Endothelial cell of umbilical vein (primary cell): ENCODE measurements at regions not wholly inside any gene's neighbourhood (a gene's known extent, or its start where the extent isn't known, plus 50 kb on each side); places are given as distances from the start of the nearest gene placed in this dataset.
"Not testable (repeated sequence)": the region's sequence is repeated elsewhere in the genome, so short reads cannot be mapped to it uniquely, and the experiment has no call there.

Experiments used
- BruUV-seq: library from RNA; stranded (reverse); fragments of 400-500 nt; replicated peaks from 2 replicates; lab custom pipeline; 2021; lab: Mats Ljungman, UMichigan
- CTCF ChIA-PET: fragments of 300-600, 350-600 bp; sonication (Branson Sonifier 250); formaldehyde crosslinking; loops from one replicate; lab custom pipeline; 2021; ENCODE audit warnings: antibody characterized with exemption, inconsistent platforms; lab: Charles Lee
- POLR2A ChIA-PET: fragments of 300-600, 350-600 bp; sonication (Branson Sonifier 250); formaldehyde crosslinking; loops from one replicate; lab custom pipeline; 2021; ENCODE audit warnings: antibody characterized with exemption, inconsistent platforms; lab: Charles Lee
- DNase-seq: peaks from one replicate; pipeline ENCODE4 v3.0.0-alpha.2; 2011; ENCODE audit warnings: low read depth, low spot score
- FAIRE-seq: peaks from 2 replicates; lab custom pipeline; 2011; peaks lifted over from hg19 to GRCh38; lab: Jason Lieb, UNC
- H2AFZ ChIP-seq: 2 replicates; pipeline ENCODE4 v1.6.0; 2012; ENCODE audit warnings: low read depth, low read length, control low read depth, inconsistent platforms
- H3K27ac ChIP-seq: 2 replicates; pipeline ENCODE4 v1.5.1; 2011; ENCODE audit warnings: low read depth, mild to moderate bottlenecking, control low read depth, low read length, moderate library complexity; ENCODE audit not compliant: insufficient read depth
- H3K27me3 ChIP-seq, 2 experiments: 2 replicates each; pipeline versions ENCODE4 v1.6.0 to v1.6.1; 2011; ENCODE audit warnings: low read length in 2 of 2, mixed read lengths in 1 of 2; ENCODE audit not compliant: control insufficient read depth in 2 of 2, insufficient read depth in 2 of 2
- H3K36me3 ChIP-seq, 2 experiments: 2 replicates in 1 of 2; 3 replicates in 1 of 2; pipeline ENCODE4 v1.5.1; 2011; ENCODE audit warnings: low read length in 2 of 2, mild to moderate bottlenecking in 1 of 2, moderate library complexity in 1 of 2; ENCODE audit not compliant: control insufficient read depth in 2 of 2, insufficient read depth in 2 of 2; ENCODE audit errors: extremely low read depth in 1 of 2
- H3K4me1 ChIP-seq: 3 replicates; pipeline ENCODE4 v1.5.1; 2011; ENCODE audit warnings: mild to moderate bottlenecking, low read length; ENCODE audit not compliant: control insufficient read depth, insufficient read depth; ENCODE audit errors: extremely low read depth
- H3K4me2 ChIP-seq: 2 replicates; pipeline ENCODE4 v1.6.1; 2011; ENCODE audit warnings: low read length, control low read depth, mixed read lengths; ENCODE audit not compliant: insufficient read depth
- H3K4me3 ChIP-seq, 3 experiments: fragments of 200-600 bp in 1 of 3; sonication (generic), shearing (Covaris generic) in 1 of 3; replicated peaks in 1 of 3; 2 replicates each; pipeline ENCODE4 v1.5.1; 2011 to 2016; ENCODE audit warnings: control low read depth in 3 of 3, low read length in 3 of 3, mild to moderate bottlenecking in 2 of 3, inconsistent platforms in 1 of 3, low read depth in 1 of 3, moderate library complexity in 1 of 3; ENCODE audit not compliant: insufficient read depth in 1 of 3
- H3K79me2 ChIP-seq: 2 replicates; pipeline ENCODE4 v1.6.0; 2012; ENCODE audit warnings: low read length, inconsistent platforms; ENCODE audit not compliant: control insufficient read depth, insufficient read depth
- H3K9ac ChIP-seq: replicated peaks from 2 replicates; pipeline ENCODE3; 2011; ENCODE audit warnings: low read length, control low read depth; ENCODE audit not compliant: insufficient read depth; ENCODE audit errors: extremely low read depth
- H3K9me1 ChIP-seq: replicated peaks from 3 replicates; pipeline ENCODE4 v1.6.0; 2011; ENCODE audit warnings: mild to moderate bottlenecking, low read length; ENCODE audit not compliant: control insufficient read depth, insufficient read depth; ENCODE audit errors: extremely low read depth
- H3K9me3 ChIP-seq: replicated peaks from 2 replicates; pipeline ENCODE4 v1.5.1; 2012; ENCODE audit warnings: low read length, inconsistent platforms; ENCODE audit not compliant: control insufficient read depth, insufficient read depth
- H4K20me1 ChIP-seq: replicated peaks from 2 replicates; pipeline ENCODE3; 2011; ENCODE audit warnings: mild to moderate bottlenecking, low read length; ENCODE audit not compliant: control insufficient read depth, insufficient read depth; ENCODE audit errors: extremely low read depth
- CTCF ChIP-seq, 2 donors: IDR thresholded peaks; 1 replicate in 1 of 2; 2 replicates in 1 of 2; pipeline ENCODE4 v1.5.1; 2011; ENCODE audit warnings: low read length in 2 of 2, mild to moderate bottlenecking in 2 of 2, moderate library complexity in 2 of 2, control low read depth in 1 of 2, inconsistent platforms in 1 of 2, low read depth in 1 of 2; ENCODE audit not compliant: insufficient read depth in 1 of 2; ENCODE audit errors: extremely low read depth in 1 of 2
- EZH2 ChIP-seq: IDR thresholded peaks from 2 replicates; pipeline ENCODE4 v1.6.1; 2012; ENCODE audit warnings: borderline replicate concordance, low read depth, mild to moderate bottlenecking, moderate library complexity, low read length, inconsistent platforms; ENCODE audit not compliant: severe bottlenecking
- FOS ChIP-seq: IDR thresholded peaks from 2 replicates; pipeline ENCODE4 v1.6.1; 2011; ENCODE audit warnings: mild to moderate bottlenecking, low read length, moderate library complexity, borderline replicate concordance; ENCODE audit not compliant: insufficient read depth
- GATA2 ChIP-seq: IDR thresholded peaks from 2 replicates; pipeline ENCODE4 v1.7.0; 2011; ENCODE audit warnings: low read depth, mild to moderate bottlenecking, moderate library complexity, mixed read lengths, low read length; ENCODE audit not compliant: insufficient read length, insufficient read depth
- JUN ChIP-seq: IDR thresholded peaks from 2 replicates; pipeline ENCODE4 v1.6.1; 2011; ENCODE audit warnings: borderline replicate concordance, low read depth; ENCODE audit not compliant: insufficient read length, insufficient read depth
- MAX ChIP-seq: IDR thresholded peaks from 2 replicates; pipeline ENCODE4 v1.6.1; 2011; ENCODE audit not compliant: insufficient read depth, insufficient read length
- MYC ChIP-seq: IDR thresholded peaks from one replicate; pipeline ENCODE4 v1.6.1; 2011; ENCODE audit warnings: mild to moderate bottlenecking, low read depth, low read length
- POLR2A ChIP-seq: IDR thresholded peaks from 2 replicates; pipeline ENCODE4 v1.6.1; 2012; ENCODE audit warnings: low read depth, mild to moderate bottlenecking, control low read depth, low read length
- POLR2AphosphoS5 ChIP-seq: IDR thresholded peaks from 2 replicates; pipeline ENCODE4 v1.6.1; 2012; ENCODE audit warnings: low read depth, mild to moderate bottlenecking, control low read depth, low read length, moderate library complexity; ENCODE audit not compliant: insufficient read depth
- dilution Hi-C: fragments of 300-500 bp; cut with MboI; formaldehyde crosslinking; loops from one replicate; pipeline ENCODE4 v1.15.0; 2019; ENCODE audit warnings: low sequenced_read_pairs; ENCODE audit not compliant: extremely low pct_ligation_motif_present
- intact Hi-C: fragments of 100-400 bp; cut with micrococcal nuclease; formaldehyde crosslinking; loops from one replicate; pipeline ENCODE4 v1.10.0; 2022

- CTCF ChIA-PET: interaction anchor here (0.8 kb wide), 1 partner anchor 28 kb away, joined by 3 read pairs; no protein-coding TSS in a partner anchor
- no TSS peak for BruUV-seq
- intact Hi-C loops: no loop called here
Measured at GRCh38 chr1:191438979-191439378, 719.3 kb upstream of the RGS18 start.

GRCh38 chr1:191448279-191448678, 710.0 kb upstream of the RGS18 start:
- BruUV-seq, H3K4me3 ChIP-seq, POLR2A ChIA-PET, FAIRE-seq, dilution Hi-C loops, H3K4me2 ChIP-seq, H2AFZ ChIP-seq, H3K27ac ChIP-seq, H3K36me3 ChIP-seq, DNase-seq, H3K27me3 ChIP-seq, H3K9ac ChIP-seq, H3K79me2 ChIP-seq, H3K4me1 ChIP-seq, intact Hi-C loops, H4K20me1 ChIP-seq, H3K9me1 ChIP-seq, H3K9me3 ChIP-seq: not testable (repeated sequence)
- CTCF ChIA-PET: interaction anchor here (1.2 kb wide), 1 partner anchor 11 kb away, joined by 4 read pairs; no protein-coding TSS in a partner anchor

More at GRCh38 chr1:191438979-191439378, 719.3 kb upstream of the RGS18 start:
- Histone ChIP-seq H3K27me3 (no peaks in the 10 kb centered on the region), H3K36me3 (no peaks in the 10 kb centered on the region), H3K9me3 (no peaks in the 10 kb centered on the region), H3K4me1 (no peaks in the 10 kb centered on the region), H3K27ac (no peak overlapping the region), H3K9me1 (no peaks in the 10 kb centered on the region), H3K4me3 (no peak overlapping the region), H3K79me2 (no peaks in the 10 kb centered on the region), H3K4me2 (no peak overlapping the region), H4K20me1 (no peaks in the 10 kb centered on the region), H3K9ac (no peak overlapping the region), H2AFZ (no peak overlapping the region)
- TF ChIP-seq JUN: no peak
- no peak for TF ChIP-seq CTCF (IDR thresholded peaks at IDR 0.05; ENCODE audit: extremely low read depth in 1 of 2, insufficient read depth in 1 of 2, low read depth in 1 of 2, low read length in 2 of 2)
- TF ChIP-seq GATA2: no peak
- TF ChIP-seq FOS: no peak
- no peak for TF ChIP-seq POLR2A
- no peak for TF ChIP-seq EZH2
- TF ChIP-seq MYC: no peak
- TF ChIP-seq POLR2AphosphoS5: no peak
- TF ChIP-seq MAX: no peak
- DNase-seq (no peak), FAIRE-seq (no peak)
- POLR2A ChIA-PET: no interaction called here
- dilution Hi-C loops: no loop called here
